Daoy (cell line): ENCODE measurements at regions not wholly inside any gene's neighbourhood (a gene's known extent, or its start where the extent isn't known, plus 50 kb on each side); places are given as distances from the start of the nearest gene placed in this dataset.

Experiments
- DNase-seq: peaks from one replicate; pipeline ENCODE4 v3.0.0-alpha.2; 2015; ENCODE audit warnings: low read depth

DNA sequence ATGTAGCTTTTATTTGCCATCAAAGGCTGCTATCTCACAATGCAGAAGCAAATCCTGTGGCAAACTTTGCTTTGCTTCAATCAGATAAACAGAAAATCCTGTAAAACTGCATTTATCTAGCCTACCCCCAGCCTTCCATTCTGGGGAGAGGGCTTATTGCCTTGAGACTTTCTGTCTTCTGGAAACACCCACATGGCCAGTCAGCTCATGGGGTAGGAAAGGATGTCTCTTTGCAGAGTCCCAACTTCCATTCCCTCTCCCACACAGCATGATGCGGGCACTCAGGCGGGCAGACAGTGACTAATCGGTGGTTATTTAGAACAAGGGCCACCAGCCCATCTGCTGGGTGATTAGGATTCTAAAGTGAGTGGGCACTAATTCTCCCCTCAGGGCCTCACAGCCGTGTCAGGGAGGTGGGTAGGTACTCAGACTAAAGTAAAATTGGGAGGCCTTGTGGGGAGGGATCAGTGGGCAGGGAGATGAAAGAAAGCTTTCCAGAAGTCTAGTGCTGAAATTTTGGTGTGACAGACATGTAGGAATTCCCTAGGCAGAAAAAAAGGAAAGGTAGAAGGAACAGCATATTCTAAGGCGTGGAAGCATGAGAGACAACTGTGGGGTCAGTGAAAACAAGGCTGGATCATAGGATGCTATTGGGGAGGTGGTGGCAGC is 720.5 kb downstream of the VRK1 start:
- peak; percentile 58 for DNase-seq

DNA sequence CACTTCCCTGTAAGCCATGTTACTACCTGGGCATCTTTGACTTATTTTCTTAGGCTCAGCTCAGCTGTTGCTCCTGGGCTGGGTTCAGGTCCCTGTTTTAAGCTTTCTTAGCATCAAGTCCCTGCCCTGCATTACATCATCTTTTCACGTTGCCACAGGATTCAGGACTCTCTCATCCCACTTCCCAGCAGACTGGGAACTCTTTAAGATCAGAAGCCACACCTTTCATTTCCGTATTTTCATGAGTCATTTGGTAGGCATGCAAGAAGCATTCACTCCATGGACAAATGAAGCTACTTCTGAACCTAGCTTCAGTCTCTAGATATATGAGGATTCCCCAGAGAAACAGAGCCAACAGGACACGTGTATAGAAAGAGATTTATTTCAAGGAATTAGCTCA is 726.8 kb downstream of the VRK1 start:
- peak; percentile 76 for DNase-seq

- peak; percentile 68 for DNase-seq
These were observed 727.6 kb downstream of the VRK1 start for GRCh38 chr14:97524589-97525319.

DNA sequence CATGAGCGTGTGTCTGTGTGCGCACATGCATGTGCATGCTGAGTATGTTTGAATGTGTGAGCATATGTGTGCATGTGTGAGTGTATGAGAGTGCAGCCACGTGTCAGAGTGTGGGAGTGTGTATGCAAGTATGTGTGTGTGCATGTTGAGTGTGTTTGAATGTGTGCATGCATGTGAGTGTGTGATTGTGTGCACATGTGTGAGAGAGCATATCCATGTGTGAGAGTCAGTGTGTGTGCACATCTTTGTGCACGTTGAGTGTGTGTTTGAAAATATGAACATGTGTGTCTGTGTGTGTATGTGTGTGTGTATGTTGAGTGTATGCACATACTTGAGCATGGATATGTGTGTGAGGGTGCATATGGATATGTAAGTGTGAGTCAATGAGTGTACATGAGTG is 730.8 kb downstream of the VRK1 start:
- no peak for DNase-seq

GRCh38 chr14:97532052-97532451 is 734.9 kb downstream of the VRK1 start:
- no peak for DNase-seq

DNA sequence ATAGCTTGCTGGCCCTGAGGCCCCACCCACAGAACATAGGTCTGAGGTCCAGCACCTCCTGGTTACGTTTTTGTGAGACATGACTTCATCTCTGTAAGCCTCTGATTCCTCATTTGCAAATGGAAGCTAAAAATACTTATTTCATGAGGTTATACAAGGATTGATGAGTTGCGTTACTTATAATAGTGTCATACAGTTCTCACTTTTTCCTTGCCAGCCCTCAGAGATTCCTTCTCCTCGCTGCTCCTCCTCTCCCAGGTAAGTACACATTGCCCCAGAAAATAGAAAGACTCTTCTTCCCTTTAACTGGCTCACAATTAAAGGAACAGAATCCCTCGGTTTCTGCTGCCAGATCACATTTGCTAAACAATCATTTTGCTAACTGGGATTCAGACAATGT is 739.2 kb downstream of the VRK1 start:
- no peak for DNase-seq

GRCh38 chr14:97538749-97539410 is 741.7 kb downstream of the VRK1 start:
- DNase-seq, result peak; percentile 9

DNA sequence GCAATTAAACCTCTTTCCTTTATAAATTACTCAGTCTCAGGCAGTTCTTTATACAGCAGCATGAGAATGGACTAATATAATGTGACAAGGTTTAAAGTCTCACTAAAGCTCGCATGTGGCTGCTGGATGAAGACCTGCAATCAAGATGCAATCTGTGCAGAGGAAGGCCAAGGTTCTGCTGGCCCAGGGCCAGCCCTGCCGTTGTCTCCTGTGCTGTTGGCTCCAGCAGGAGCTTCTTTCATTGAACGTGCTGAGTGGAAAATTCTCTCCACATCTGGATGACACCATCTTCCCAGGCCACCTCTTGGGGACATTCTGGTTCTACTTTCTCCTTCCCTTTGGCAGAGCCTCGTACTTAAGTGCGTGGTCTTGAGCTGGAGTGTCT is 742.2 kb downstream of the VRK1 start:
- no peak for DNase-seq

DNA sequence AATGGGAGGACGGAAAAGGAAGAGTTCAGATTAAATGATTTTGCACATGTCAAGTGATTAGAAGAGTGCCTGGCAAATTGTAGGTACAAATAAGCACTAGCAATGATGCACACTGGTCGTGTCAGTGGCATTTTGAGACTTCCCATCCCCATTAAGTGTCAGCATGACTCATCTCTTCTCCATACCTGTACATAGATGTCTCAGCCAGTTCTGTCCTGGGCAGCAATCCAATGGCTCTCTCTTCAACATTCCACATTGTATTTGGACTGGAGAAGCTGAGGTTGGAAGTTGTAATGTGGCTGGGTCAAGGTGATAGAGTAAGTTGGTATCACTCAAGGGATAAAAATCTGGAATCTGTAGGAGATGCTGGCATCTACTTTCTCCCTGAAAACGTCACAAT is 742.7 kb downstream of the VRK1 start:
- DNase-seq, result no peak

DNA sequence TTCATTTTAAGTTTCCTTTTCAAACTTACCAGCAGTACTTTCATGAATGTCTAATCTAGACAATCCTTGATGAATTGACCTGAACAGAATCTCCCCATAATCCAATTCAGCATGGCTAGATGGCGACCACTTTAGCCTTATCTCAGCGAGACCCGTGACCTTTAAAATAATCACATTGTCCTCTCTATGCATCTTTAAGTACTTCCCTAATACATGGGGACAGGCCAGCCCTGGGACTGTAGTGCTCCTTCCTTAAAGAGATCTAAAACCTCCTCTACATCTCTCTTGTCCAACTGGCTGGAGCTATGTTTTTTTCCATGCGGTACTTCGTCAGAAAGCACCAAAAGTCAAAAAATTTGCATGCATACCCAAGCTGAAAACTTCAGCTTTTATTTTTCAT is 746.0 kb downstream of the VRK1 start:
- DNase-seq, result no peak

GRCh38 chr14:97543816-97544215 is 746.6 kb downstream of the VRK1 start:
- no peak for DNase-seq

DNA sequence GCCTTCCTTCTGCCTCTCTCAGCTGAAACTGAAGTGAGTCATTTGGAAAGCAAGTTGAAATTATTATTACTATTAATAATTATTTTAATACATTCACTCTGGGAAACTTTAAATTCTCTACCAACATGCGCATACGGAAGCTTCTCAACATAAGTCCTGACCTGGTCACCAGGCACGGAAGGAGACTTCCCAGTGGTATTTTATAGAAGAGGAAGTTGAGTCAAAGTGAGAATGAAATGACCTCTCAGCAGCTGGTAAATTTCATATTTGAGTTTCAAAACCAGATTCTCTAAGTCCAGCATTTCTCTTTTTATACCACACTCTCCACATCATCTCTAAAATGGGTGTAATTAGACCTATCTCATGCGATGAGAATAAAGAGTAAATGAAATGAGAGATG is 747.4 kb downstream of the VRK1 start:
- DNase-seq, result no peak

GRCh38 chr14:97546491-97547230 is 749.5 kb downstream of the VRK1 start:
- DNase-seq, result no peak

DNA sequence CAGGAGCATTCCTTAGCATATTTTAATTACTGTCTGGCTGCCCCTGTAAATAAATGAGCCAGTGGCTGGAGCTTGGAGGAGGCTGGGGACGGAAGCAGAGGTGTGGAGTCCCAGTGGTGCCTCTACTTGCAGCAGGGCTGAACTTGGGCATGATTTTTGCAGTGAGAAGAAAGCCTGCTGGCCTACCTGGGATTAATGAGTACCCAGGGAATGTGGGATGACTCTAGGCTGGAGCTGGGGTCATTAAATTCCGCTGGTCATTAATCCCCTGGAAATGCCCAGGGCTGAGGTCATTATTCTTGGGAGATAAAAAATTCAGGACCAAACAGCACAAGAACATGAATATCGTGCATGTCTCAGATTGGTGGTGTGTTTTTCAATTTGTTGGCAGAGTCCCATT is 753.3 kb downstream of the VRK1 start:
- DNase-seq, result no peak

DNA sequence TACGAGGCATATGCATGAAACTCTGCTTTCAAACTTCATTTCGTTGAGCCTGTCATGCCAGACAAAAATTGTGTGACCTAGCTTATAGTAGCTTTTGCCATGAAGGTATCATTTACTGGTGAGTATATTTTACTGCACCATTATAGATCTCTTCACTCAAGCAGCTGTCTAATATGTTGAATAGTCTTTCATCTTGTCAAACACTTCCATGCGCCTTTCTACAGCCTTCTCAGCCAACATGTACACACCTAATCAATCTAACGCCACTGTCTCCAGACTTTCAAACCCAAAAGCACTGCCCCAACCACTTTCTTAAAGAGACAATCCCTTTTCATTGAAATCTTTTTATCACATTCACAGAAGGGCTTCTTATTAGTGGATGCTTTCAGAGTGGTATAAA is 757.4 kb downstream of the VRK1 start:
- DNase-seq, result no peak

DNA sequence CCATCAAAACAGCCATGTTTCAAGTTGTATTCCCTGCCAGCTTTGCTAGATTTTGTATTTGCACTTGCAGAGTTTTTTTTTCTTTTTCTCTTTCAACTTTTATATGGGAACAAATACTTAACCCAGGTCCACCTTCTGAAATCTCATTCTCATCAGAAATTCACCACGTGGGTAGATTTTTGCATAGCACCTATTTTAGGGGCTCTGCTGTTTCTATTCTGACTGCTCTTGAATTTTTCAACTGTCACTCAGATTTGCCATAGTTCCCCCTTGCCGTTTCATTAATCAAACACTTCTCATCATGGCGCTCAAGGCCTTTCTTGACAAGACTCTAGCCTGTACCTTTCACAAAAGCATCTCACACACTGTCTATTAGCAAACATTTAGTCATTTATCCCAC is 767.2 kb downstream of the VRK1 start:
- DNase-seq, result no peak

DNA sequence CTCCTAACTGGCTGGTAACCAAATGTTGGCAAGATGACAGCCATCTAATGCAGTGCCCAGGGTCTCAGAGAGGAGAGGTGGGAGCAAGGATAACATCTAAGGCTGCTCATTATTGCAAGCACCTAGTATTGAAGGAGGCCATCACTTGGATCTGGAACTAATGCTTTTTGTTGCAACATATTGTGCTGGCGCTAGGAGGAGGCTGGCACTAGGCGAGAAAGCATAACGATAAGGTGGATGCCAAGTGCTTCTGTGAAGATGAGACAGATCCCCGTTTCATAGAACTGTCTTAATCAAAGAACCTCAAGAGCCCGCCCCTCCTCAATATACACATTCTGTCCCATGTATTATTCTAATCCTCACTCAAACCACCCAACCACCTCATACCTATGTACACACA is 774.0 kb downstream of the VRK1 start:
- DNase-seq, result no peak

GRCh38 chr14:97571866-97572555 is 774.8 kb downstream of the VRK1 start:
- no peak for DNase-seq

GRCh38 chr14:97572583-97573458 is 775.6 kb downstream of the VRK1 start:
- no peak for DNase-seq

DNA sequence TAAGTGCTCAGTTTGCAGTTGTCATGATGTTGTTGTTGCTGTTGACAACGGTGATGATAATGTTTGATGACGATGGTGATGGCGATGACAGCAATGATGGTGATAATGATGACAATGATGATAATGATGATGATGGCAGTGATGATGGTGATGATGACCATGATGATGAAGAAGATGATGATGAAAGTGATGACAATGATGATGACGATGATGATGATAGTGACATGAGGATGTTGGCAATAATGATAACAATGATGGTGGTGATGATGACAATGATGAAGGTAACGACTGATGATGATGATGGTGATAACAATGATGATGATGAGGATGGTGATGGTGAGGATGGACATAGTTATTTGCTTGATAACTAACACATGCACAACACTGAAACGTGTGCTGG is 778.5 kb downstream of the VRK1 start:
- DNase-seq, result no peak

DNA sequence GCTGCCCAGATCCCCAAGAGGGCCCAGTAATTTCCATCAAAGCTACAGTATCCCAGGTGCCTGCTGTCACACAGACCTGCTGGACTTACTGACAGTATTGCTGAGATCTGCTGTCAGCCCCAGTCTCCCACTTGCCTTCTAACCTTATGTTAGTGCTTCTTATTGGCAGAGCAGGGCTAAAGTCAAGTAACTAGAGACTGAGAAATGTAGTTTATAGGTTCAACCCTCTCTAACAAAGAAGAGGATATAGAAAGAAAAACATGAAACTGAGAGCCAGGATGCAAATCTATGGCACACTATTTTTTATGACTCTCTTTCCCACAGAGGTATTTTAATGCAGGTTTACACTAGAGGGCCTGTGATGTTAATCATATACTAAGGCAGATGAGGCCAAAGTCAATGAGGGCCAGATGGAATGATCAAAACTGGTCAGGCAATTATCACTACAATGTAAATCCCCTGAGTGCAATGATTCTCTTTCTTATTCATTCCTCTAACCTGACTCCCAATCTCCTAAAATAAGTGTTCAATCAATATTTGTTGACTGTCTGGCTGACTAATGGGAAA is 781.9 kb downstream of the VRK1 start:
- DNase-seq, result no peak
